Keratinocyte (primary cell): ENCODE measurements at regions not wholly inside any gene's neighbourhood (a gene's known extent, or its start where the extent isn't known, plus 50 kb on each side); places are given as distances from the start of the nearest gene placed in this dataset.

Experiments
- DNase-seq: peaks from one replicate; pipeline ENCODE4 v3.0.0-alpha.2; 2011; ENCODE audit warnings: low read depth, missing footprints, low spot score
- FAIRE-seq: peaks from 2 replicates; lab custom pipeline; 2011; peaks lifted over from hg19 to GRCh38; lab: Jason Lieb, UNC
- H2AFZ ChIP-seq: 2 replicates; pipeline ENCODE4 v1.6.0; 2012; ENCODE audit warnings: low read length, control low read depth, inconsistent platforms; ENCODE audit not compliant: control insufficient read depth
- H3K27ac ChIP-seq: 2 replicates; pipeline ENCODE4 v1.5.1; 2011; ENCODE audit warnings: low read length; ENCODE audit not compliant: control insufficient read depth, insufficient read depth
- H3K27me3 ChIP-seq: 3 replicates; pipeline ENCODE4 v1.6.0; 2011; ENCODE audit warnings: low read length; ENCODE audit not compliant: control insufficient read depth, insufficient read depth; ENCODE audit errors: extremely low read depth
- H3K36me3 ChIP-seq, 2 experiments: 2 replicates in 1 of 2; 3 replicates in 1 of 2; pipeline ENCODE4 v1.5.1; 2011; ENCODE audit warnings: low read length in 2 of 2, mild to moderate bottlenecking in 1 of 2; ENCODE audit not compliant: control insufficient read depth in 2 of 2, insufficient read depth in 2 of 2; ENCODE audit errors: extremely low read depth in 1 of 2
- H3K4me1 ChIP-seq: 3 replicates; pipeline ENCODE4 v1.5.1; 2011; ENCODE audit warnings: low read length; ENCODE audit not compliant: control insufficient read depth, insufficient read depth; ENCODE audit errors: extremely low read depth
- H3K4me2 ChIP-seq: 3 replicates; pipeline ENCODE4 v1.6.0; 2011; ENCODE audit warnings: low read depth, low read length; ENCODE audit not compliant: control insufficient read depth, insufficient read depth; ENCODE audit errors: extremely low read depth
- H3K4me3 ChIP-seq, 3 experiments: fragments of 200-600 bp in 1 of 3; sonication (generic) in 1 of 3; 2 replicates in 2 of 3; 3 replicates in 1 of 3; pipeline ENCODE4 v1.5.1; 2011 to 2016; ENCODE audit warnings: low read length in 3 of 3, mild to moderate bottlenecking in 3 of 3, control low read depth in 2 of 3, inconsistent platforms in 1 of 3, low read depth in 1 of 3, mixed read lengths in 1 of 3, mixed run types in 1 of 3, moderate library complexity in 1 of 3; ENCODE audit not compliant: control insufficient read depth in 2 of 3, insufficient read depth in 2 of 3; ENCODE audit errors: extremely low read depth in 1 of 3
- H3K79me2 ChIP-seq: 2 replicates; pipeline ENCODE4 v1.6.0; 2012; ENCODE audit warnings: low read length; ENCODE audit not compliant: control insufficient read depth, insufficient read depth
- H3K9ac ChIP-seq: 3 replicates; pipeline ENCODE4 v1.6.0; 2011; ENCODE audit warnings: low read length; ENCODE audit not compliant: control insufficient read depth, insufficient read depth; ENCODE audit errors: extremely low read depth
- H3K9me1 ChIP-seq: 3 replicates; pipeline ENCODE4 v1.6.0; 2011; ENCODE audit warnings: low read length; ENCODE audit not compliant: control insufficient read depth, insufficient read depth; ENCODE audit errors: extremely low read depth
- H3K9me3 ChIP-seq: 2 replicates; pipeline ENCODE4 v1.5.1; 2012; ENCODE audit warnings: low read depth, low read length; ENCODE audit not compliant: control insufficient read depth
- H4K20me1 ChIP-seq: 3 replicates; pipeline ENCODE4 v1.6.0; 2011; ENCODE audit warnings: low read length; ENCODE audit not compliant: control insufficient read depth, insufficient read depth; ENCODE audit errors: extremely low read depth
- EZH2 ChIP-seq: IDR thresholded peaks from one replicate; pipeline ENCODE4 v1.6.1; 2012; ENCODE audit warnings: inconsistent platforms, mild to moderate bottlenecking, low read length, moderate library complexity
- dilution Hi-C: fragments of 300-500 bp; cut with MboI; formaldehyde crosslinking; loops from one replicate; pipeline ENCODE4 v1.7.0; 2020; ENCODE audit warnings: low sequenced_read_pairs; ENCODE audit not compliant: extremely low pct_ligation_motif_present
- TF ChIP-seq, protein P1 (sequence below), 3 experiments: IDR thresholded peaks in 1 of 3; conservative IDR thresholded peaks in 1 of 3; optimal IDR thresholded peaks in 1 of 3; 2 replicates in 2 of 3; 3 replicates in 1 of 3; pipeline versions ENCODE3 to v1.5.1; 2011; ENCODE audit warnings: low read length in 3 of 3, mild to moderate bottlenecking in 3 of 3, moderate library complexity in 2 of 3, control low read depth in 1 of 3, inconsistent platforms in 1 of 3; ENCODE audit not compliant: insufficient read depth in 2 of 3; ENCODE audit errors: extremely low read depth in 1 of 3

DNA sequence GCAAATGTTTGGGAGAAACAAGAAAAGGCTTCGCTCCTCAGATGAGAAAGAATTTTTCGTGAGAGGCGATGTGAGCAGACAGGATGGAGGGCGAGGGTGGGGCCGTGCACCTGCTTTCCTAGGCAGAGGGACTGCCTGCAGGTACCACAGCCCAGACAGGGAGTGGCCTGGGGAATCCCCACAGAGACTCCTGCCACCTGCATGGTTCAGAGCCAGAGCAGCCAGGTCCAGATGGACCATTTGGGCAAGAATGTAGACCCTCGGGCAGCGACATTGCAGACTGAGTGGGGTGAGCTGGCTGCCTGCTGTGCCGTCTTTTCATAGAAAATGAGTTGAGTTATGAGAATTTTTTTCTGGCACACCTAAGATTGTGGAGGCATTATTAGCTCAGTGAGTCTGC is 216.8 kb downstream of the SNX10 start:
- no peaks in the 10 kb centered on the region for H3K4me1 ChIP-seq
- H4K20me1 ChIP-seq: no peaks in the 10 kb centered on the region
- FAIRE-seq (no peak), DNase-seq (no peak)
- no peak overlapping the region for H3K4me2 ChIP-seq
- no peaks in the 10 kb centered on the region for H3K36me3 ChIP-seq
- H3K9me3 ChIP-seq: peaks cover 2% of the 10 kb centered on the region
- no peaks in the 10 kb centered on the region for H3K9me1 ChIP-seq
- no peak for TF ChIP-seq EZH2
- TF ChIP-seq, protein P1, sequence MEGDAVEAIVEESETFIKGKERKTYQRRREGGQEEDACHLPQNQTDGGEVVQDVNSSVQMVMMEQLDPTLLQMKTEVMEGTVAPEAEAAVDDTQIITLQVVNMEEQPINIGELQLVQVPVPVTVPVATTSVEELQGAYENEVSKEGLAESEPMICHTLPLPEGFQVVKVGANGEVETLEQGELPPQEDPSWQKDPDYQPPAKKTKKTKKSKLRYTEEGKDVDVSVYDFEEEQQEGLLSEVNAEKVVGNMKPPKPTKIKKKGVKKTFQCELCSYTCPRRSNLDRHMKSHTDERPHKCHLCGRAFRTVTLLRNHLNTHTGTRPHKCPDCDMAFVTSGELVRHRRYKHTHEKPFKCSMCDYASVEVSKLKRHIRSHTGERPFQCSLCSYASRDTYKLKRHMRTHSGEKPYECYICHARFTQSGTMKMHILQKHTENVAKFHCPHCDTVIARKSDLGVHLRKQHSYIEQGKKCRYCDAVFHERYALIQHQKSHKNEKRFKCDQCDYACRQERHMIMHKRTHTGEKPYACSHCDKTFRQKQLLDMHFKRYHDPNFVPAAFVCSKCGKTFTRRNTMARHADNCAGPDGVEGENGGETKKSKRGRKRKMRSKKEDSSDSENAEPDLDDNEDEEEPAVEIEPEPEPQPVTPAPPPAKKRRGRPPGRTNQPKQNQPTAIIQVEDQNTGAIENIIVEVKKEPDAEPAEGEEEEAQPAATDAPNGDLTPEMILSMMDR (optimal IDR thresholded peaks at IDR 0.05 in 1 of 3, IDR thresholded peaks at IDR 0.05 in 1 of 3, conservative IDR thresholded peaks at IDR 0.05 in 1 of 3; ENCODE audit: extremely low read depth in 1 of 3, insufficient read depth in 2 of 3, low read length in 3 of 3): no peak
- peaks cover 10% of the 10 kb centered on the region for H3K27me3 ChIP-seq
- H2AFZ ChIP-seq: no peak overlapping the region
- no peaks in the 10 kb centered on the region for H3K79me2 ChIP-seq
- no peak overlapping the region for H3K27ac ChIP-seq
- dilution Hi-C loops: no loop called here
- H3K9ac ChIP-seq: no peak overlapping the region
- H3K4me3 ChIP-seq: no peak overlapping the region

DNA sequence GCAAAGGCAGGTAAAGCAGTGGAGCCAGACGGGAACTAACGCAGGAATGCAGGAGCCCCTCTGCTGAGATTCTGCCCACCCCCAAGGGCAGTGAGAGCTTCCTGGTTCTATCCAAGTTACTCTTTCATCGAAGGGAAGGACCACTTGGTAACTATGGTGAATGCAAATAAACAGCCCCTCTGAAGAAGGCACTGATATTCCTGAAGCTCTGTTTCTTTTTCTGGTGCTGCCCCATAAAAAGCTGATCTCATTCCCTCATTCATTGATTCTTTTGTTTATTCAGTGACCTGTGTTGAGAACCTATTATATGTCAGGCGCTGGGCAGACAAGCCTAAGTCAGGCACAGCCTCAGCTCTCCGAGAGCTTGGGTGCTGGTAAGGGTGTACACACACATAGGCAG is 217.3 kb downstream of the SNX10 start:
- peaks cover 2% of the 10 kb centered on the region for H3K9me3 ChIP-seq
- no peak overlapping the region for H3K4me2 ChIP-seq
- H3K27ac ChIP-seq: no peak overlapping the region
- dilution Hi-C loops: no loop called here
- no peak overlapping the region for H2AFZ ChIP-seq
- H3K9me1 ChIP-seq: no peaks in the 10 kb centered on the region
- no peaks in the 10 kb centered on the region for H3K36me3 ChIP-seq
- DNase-seq (no peak), FAIRE-seq (no peak)
- no peaks in the 10 kb centered on the region for H3K4me1 ChIP-seq
- TF ChIP-seq, protein P1 (optimal IDR thresholded peaks at IDR 0.05 in 1 of 3, IDR thresholded peaks at IDR 0.05 in 1 of 3, conservative IDR thresholded peaks at IDR 0.05 in 1 of 3; ENCODE audit: extremely low read depth in 1 of 3, insufficient read depth in 2 of 3, low read length in 3 of 3): no peak
- no peak for TF ChIP-seq EZH2
- no peaks in the 10 kb centered on the region for H4K20me1 ChIP-seq
- peaks cover 10% of the 10 kb centered on the region for H3K27me3 ChIP-seq
- no peaks in the 10 kb centered on the region for H3K79me2 ChIP-seq
- H3K4me3 ChIP-seq: no peak overlapping the region
- no peak overlapping the region for H3K9ac ChIP-seq
